Esophagus (tissue), 2 donors: ENCODE measurements at regions not wholly inside any gene's neighbourhood (a gene's known extent, or its start where the extent isn't known, plus 50 kb on each side); places are given as distances from the start of the nearest gene placed in this dataset.

Source experiments
- H3K27ac ChIP-seq, 2 donors: one replicate each; pipeline ENCODE4 v1.5.1; 2013; ENCODE audit warnings: low read depth in 2 of 2, mild to moderate bottlenecking in 2 of 2, inconsistent platforms in 1 of 2, low read length in 1 of 2, moderate library complexity in 1 of 2
- H3K27me3 ChIP-seq, 2 donors: one replicate each; pipeline ENCODE4 v1.6.1; 2013; ENCODE audit warnings: low read length in 2 of 2, control low read depth in 1 of 2, mild to moderate bottlenecking in 1 of 2; ENCODE audit not compliant: insufficient read depth in 2 of 2, control insufficient read depth in 1 of 2
- H3K36me3 ChIP-seq, 2 donors: one replicate each; pipeline ENCODE4 v1.6.1; 2013; ENCODE audit warnings: low read length in 1 of 2; ENCODE audit not compliant: control insufficient read depth in 2 of 2, insufficient read depth in 2 of 2
- H3K4me1 ChIP-seq, 2 donors: one replicate each; pipeline ENCODE4 v1.6.1; 2013; ENCODE audit warnings: low read length in 1 of 2; ENCODE audit not compliant: control insufficient read depth in 2 of 2, insufficient read depth in 2 of 2
- H3K4me3 ChIP-seq, 2 donors: one replicate each; pipeline ENCODE4 v1.5.1; 2013; ENCODE audit warnings: low read length in 2 of 2, mild to moderate bottlenecking in 2 of 2, low read depth in 1 of 2, moderate library complexity in 1 of 2
- H3K9me3 ChIP-seq, 2 donors: one replicate each; pipeline ENCODE4 v1.6.1; 2013; ENCODE audit warnings: mild to moderate bottlenecking in 2 of 2, low read depth in 1 of 2, low read length in 1 of 2, moderate library complexity in 1 of 2; ENCODE audit not compliant: control insufficient read depth in 2 of 2, insufficient read depth in 1 of 2
- WGBS, 2 donors: extraction: QIAGEN DNeasy Blood & Tissue Kit; methylation state at CpG; one replicate each; pipeline ENCODE4 v1.1.7; 2013; 5-methylcytosine and 5-hydroxymethylcytosine counted together
- donor health status: healthy with polysubstance abuse.
- donor health status: Bipolar disorder and iron deficiency.

DNA sequence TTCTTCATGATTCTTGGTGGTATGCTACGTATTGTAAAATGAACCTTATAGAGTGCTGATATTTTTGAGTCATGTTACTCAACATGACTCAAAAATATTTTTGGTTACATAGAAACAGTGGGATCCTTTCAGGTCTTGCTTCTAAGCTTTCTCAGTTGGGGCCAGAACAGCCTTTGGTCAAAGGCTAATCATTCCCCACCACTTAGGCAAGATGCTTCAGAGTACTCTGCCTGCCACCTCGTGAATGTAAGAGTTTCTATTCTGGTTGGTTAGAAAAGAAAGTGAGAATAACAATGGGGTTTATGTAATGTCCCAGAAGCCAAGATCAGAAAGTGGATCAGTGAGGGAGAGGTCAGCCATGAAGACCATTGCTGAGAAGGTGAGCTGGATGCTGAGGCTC is 327.8 kb downstream of the TCERG1L start:
- 59 to 61% methylated on average over 2 of the region's 2 CpGs for WGBS, 2 donors
- Histone ChIP-seq H3K9me3 (peaks cover 0 to 4% of the 10 kb centered on the region in 2 donors), H3K27ac (no peak overlapping the region), H3K4me1 (no peaks in the 10 kb centered on the region), H3K4me3 (no peak overlapping the region), H3K27me3 (no peaks in the 10 kb centered on the region), H3K36me3 (no peaks in the 10 kb centered on the region)

DNA sequence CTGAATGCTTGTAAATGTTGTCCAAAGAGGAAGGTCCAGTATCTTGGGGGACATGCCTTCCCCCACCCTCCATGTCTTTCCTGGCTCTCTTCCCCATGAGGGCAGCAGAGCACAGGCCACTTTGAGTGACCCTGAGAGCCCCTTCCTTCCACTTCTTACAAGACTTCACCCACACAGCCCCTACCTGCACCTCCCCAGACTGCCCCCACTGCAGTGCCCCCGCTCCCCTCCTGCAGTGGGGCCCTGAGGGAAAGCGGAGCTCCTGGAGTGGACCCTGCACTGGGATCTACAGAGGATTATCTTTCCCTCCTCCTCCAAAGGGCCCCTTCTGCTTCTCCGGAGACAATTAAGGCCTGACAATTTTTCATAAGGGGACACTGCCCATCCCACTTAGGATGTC is 326.8 kb downstream of the TCERG1L start:
- Histone ChIP-seq H3K4me3 (no peak overlapping the region), H3K36me3 (no peaks in the 10 kb centered on the region), H3K27me3 (no peaks in the 10 kb centered on the region), H3K9me3 (peaks cover 0 to 4% of the 10 kb centered on the region in 2 donors), H3K27ac (no peak overlapping the region), H3K4me1 (no peaks in the 10 kb centered on the region)
- 65 to 81% methylated on average over 3 of the region's 3 CpGs for WGBS, 2 donors

DNA sequence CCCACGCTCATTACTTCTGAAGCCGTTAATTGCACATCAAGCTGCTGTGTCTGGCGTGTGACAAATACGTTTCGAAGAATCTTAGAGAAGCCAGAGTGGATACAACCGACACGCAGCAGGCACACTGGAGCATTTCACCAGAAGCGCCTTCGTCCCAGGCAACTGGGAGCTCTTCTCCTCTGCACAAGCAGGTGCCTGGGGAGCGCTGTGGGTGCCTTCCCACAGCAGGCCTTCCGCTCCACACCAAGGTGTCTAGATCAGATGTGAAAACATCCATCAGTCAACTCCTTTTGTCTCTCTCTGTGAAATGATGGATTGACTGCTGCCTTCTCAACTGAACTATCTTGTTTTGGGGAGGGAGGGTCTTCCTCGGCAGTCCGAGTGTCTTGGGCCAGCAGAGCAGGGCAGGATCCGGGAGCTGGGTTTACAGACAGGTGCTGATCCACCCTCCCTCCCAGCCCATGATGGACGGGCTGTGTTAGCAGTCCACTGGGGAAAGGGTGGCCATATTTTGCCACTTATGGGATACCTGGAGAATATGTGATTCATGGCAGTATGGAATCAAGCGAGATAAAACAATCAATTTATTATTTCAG is 326.3 kb downstream of the TCERG1L start:
- peaks cover 0 to 4% of the 10 kb centered on the region in 2 donors for H3K9me3 ChIP-seq
- H3K36me3 ChIP-seq: no peaks in the 10 kb centered on the region
- WGBS, 2 donors: 87 to 89% methylated on average over 16 of the region's 16 CpGs
- no peaks in the 10 kb centered on the region for H3K4me1 ChIP-seq
- no peak overlapping the region for H3K27ac ChIP-seq
- no peaks in the 10 kb centered on the region for H3K27me3 ChIP-seq
- no peak overlapping the region for H3K4me3 ChIP-seq

DNA sequence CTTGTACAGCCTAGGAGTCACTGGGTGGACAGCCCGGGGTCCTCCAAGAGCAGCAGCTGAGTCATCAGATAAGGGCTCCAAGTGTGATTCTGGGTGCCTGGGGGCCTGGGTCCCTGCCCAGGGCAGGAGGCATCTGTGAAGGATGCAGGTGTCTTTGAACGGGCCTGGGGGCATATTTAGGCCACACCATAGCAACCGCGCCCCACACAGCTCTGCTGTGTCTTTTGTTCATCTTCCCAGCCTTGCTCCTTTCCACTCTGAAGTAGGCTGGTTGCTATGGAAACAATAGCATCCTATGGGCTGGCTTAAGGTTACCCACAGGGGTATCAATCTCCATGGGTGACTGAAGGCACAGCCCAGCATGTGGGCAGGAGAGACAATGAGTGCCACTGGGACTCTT is 324.7 kb downstream of the TCERG1L start:
- no peak overlapping the region for H3K27ac ChIP-seq
- no peak overlapping the region for H3K4me3 ChIP-seq
- 73 to 75% methylated on average over 4 of the region's 4 CpGs for whole genome bisulfite sequencing, 2 donors
- H3K9me3 ChIP-seq: peaks cover 0 to 4% of the 10 kb centered on the region in 2 donors
- no peaks in the 10 kb centered on the region for H3K27me3 ChIP-seq
- no peaks in the 10 kb centered on the region for H3K36me3 ChIP-seq
- H3K4me1 ChIP-seq: no peaks in the 10 kb centered on the region

DNA sequence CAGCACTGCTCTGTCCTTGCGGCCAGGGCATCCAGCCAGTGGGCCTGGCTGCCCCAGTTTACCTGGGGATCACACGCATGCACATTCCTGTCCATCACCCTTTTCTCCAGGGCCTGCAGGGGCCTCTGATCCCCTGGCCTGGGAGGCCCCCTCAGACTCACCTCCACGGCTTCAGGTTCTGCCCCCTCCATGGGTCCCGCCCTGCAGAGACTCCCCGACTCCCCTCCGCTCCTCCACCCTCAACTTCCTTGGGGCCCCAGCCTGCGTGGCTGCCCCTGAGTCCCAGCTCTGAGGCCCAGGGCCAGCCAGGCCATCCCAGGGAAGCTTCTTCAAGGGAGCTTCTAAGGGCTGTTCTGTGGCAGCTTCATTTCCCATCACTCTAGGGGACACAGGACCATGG is 324.1 kb downstream of the TCERG1L start:
- H3K4me1 ChIP-seq: no peaks in the 10 kb centered on the region
- peaks cover 0 to 4% of the 10 kb centered on the region in 2 donors for H3K9me3 ChIP-seq
- 83 to 85% methylated on average over 7 of the region's 7 CpGs for WGBS, 2 donors
- no peak overlapping the region for H3K27ac ChIP-seq
- H3K4me3 ChIP-seq: no peak overlapping the region
- no peaks in the 10 kb centered on the region for H3K27me3 ChIP-seq
- no peaks in the 10 kb centered on the region for H3K36me3 ChIP-seq

DNA sequence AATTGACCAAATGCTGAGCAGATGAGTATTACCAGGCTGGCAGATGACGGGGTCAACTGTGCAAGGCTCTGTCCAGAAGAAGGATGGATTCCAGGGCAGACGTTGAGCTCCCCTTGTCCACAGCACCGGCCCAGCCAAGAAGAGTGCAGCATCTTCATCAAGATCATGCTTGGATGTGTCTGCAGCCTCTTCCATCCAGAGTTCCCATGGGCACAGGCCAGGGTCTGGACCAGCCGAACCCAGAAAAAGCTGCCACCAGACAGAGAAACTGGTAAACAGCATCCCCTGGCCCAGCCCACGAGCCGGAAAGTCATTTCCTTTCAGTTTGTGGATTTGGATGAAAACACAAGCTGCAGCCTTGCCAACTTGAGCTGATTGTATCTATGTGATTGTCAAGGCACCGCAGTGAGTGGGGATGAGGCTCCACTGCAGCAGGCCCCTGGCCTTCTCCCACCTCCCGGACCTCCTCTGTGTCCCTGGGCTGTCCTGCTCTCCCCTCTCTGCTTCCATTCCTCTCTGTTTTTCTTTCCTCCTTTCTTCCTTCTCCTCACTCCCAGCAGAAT is 321.8 kb downstream of the TCERG1L start:
- H3K4me3 ChIP-seq: no peak overlapping the region
- H3K36me3 ChIP-seq: no peaks in the 10 kb centered on the region
- H3K9me3 ChIP-seq: no peaks in the 10 kb centered on the region
- H3K4me1 ChIP-seq: no peaks in the 10 kb centered on the region
- 57 to 71% methylated on average over 8 of the region's 8 CpGs for WGBS, 2 donors
- no peaks in the 10 kb centered on the region for H3K27me3 ChIP-seq
- no peak overlapping the region for H3K27ac ChIP-seq

DNA sequence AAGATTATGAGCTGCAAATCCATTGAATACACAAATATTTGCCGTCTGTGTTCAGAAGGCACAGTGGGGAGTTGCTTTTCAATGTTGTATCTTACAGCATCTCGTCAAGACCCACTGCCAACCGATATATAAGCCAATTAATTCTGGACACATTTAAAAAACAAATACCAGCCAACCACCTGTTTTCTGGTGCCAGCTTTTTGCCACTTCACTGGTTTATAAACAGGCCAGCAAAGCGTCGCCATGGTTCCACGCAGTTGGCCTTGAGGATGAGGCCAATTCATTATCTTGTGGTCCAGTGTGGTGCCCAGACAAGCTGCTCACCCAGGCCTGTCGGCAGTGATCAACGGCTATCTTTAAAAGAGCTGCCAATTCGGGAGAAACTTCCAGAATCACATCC is 321.0 kb downstream of the TCERG1L start:
- H3K27ac ChIP-seq: no peak overlapping the region
- H3K4me3 ChIP-seq: no peak overlapping the region
- 69 to 79% methylated on average over 9 of the region's 9 CpGs for WGBS, 2 donors
- H3K27me3 ChIP-seq: no peaks in the 10 kb centered on the region
- H3K9me3 ChIP-seq: no peaks in the 10 kb centered on the region
- no peaks in the 10 kb centered on the region for H3K36me3 ChIP-seq
- no peaks in the 10 kb centered on the region for H3K4me1 ChIP-seq

DNA sequence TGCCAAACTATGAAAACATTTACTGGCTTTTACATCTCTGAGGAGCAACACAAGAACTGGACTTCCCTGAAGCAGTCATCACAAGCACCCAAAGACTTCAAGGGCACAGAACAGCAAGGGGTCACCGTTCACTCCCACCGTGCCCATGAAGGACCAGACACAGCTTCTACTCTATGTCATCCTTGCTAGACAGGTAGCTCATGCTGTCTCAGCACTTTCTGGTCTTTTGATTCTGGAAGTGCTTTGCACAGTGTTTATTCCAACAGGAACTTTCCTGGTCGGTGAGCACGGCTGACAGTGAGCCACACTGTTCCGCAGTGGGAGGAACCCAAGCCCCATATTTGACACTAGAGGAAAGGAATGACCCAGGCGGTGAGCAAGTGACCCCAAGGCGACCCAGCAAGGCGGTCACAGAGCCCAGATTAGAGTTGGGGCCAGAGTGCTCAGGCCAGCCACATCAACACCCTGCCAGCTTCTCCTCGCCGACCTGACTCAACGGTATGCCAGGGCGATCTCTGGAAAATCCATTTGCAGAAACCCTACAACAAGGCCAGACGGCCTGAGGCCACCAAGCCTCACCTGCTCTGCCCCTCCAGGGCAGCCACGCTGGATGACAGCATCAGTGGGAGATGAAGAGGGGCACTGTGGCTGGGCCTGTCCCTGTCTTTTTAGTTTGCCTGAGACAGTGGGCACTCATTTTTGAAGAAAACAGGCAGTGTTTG is 318.6 kb downstream of the TCERG1L start:
- H3K27me3 ChIP-seq: no peaks in the 10 kb centered on the region
- H3K4me3 ChIP-seq: no peak overlapping the region
- WGBS, 2 donors: 86 to 89% methylated on average over 14 of the region's 14 CpGs
- no peaks in the 10 kb centered on the region for H3K36me3 ChIP-seq
- H3K27ac ChIP-seq: no peak overlapping the region
- no peaks in the 10 kb centered on the region for H3K4me1 ChIP-seq
- peaks cover 0 to 3% of the 10 kb centered on the region in 2 donors for H3K9me3 ChIP-seq

DNA sequence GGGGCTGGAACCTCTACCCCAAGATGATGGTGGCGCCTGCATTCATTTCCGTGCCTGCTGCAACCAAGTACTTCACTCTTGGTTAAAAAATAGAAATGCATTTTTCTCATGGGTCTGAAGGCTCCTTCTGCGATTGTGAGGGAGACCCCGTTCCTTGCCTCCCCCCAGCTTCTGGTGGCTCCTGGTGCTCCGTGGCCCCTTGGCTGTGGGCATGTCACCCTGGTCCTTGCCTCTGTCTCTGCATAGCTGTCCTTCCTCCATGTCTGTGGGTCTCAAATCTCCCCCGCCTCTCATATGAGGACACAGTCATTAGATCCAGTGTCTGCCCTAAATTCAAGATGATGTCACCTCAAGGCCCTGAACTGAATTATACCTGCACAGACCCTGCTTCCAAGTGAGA is 317.9 kb downstream of the TCERG1L start:
- Histone ChIP-seq H3K4me1 (no peaks in the 10 kb centered on the region), H3K27me3 (no peaks in the 10 kb centered on the region), H3K9me3 (peaks cover 0 to 3% of the 10 kb centered on the region in 2 donors), H3K27ac (no peak overlapping the region), H3K36me3 (no peaks in the 10 kb centered on the region), H3K4me3 (no peak overlapping the region)
- WGBS, 2 donors: 86 to 89% methylated on average over 6 of the region's 6 CpGs

DNA sequence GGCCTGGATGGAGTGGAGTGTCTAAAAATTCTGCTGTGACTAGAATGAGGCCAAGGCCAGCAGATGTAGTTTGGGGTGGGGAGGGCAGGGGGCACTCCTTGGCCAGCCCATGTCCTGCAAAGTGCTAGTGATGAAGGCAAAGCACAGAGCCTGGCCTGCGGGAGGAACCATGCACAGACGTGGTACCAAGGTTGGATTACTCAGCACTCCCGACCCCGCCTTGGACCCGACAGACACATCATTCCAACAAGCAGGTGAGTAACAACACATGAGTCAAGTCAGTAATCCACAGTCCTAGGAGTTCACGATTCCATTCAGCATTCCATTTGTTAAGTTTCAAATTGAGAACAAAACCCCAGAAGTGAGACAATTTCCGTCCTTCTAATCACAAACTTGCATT is 317.3 kb downstream of the TCERG1L start:
- H3K27me3 ChIP-seq: no peaks in the 10 kb centered on the region
- H3K27ac ChIP-seq: no peak overlapping the region
- no peaks in the 10 kb centered on the region for H3K4me1 ChIP-seq
- peaks cover 0 to 3% of the 10 kb centered on the region in 2 donors for H3K9me3 ChIP-seq
- WGBS, 2 donors: 62 to 72% methylated on average over 7 of the region's 7 CpGs
- H3K4me3 ChIP-seq: no peak overlapping the region
- H3K36me3 ChIP-seq: no peaks in the 10 kb centered on the region
